Body of pancreas (tissue), 4 donors: ENCODE measurements at regions not wholly inside any gene's neighbourhood (a gene's known extent, or its start where the extent isn't known, plus 50 kb on each side); places are given as distances from the start of the nearest gene placed in this dataset.

ENCODE experiments used
- POLR2A ChIP-seq, 3 donors: fragments of 450-650 bp; IDR thresholded peaks; one replicate each; pipeline ENCODE4 v1.6.1; 2016; ENCODE audit warnings: antibody characterized with exemption in 3 of 3, mild to moderate bottlenecking in 2 of 3
- TF ChIP-seq, protein P1 (sequence below), 7 experiments: fragments of 450-650 bp in 4 of 7; fragments of 200-600 bp in 3 of 7; sonication (generic) in 3 of 7; IDR thresholded peaks; one replicate each; pipeline ENCODE4 v1.5.1; 2016 to 2019; ENCODE audit warnings: antibody characterized with exemption in 7 of 7

DNA sequence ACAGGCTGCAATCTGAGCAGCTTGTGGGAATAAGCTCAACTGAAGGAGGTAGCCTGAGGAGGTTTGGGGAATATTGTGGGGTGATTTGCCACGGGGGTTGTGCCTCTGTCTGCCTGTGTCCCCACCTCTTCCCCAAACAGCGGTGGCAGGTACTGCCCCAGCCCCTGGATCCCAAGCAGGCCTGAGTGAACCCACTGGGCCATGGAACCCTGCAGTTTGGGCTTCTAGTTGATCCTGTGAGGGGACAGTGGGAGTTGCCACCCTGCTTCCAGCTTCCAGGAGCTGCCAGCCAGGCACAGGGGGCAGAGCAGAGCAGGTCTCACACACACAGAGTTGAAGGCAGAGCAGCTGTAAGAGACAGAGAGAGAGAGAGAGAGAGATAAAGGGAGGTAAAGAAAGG lies 97.4 kb downstream of the PJA1 start:
- TF ChIP-seq, protein P1, sequence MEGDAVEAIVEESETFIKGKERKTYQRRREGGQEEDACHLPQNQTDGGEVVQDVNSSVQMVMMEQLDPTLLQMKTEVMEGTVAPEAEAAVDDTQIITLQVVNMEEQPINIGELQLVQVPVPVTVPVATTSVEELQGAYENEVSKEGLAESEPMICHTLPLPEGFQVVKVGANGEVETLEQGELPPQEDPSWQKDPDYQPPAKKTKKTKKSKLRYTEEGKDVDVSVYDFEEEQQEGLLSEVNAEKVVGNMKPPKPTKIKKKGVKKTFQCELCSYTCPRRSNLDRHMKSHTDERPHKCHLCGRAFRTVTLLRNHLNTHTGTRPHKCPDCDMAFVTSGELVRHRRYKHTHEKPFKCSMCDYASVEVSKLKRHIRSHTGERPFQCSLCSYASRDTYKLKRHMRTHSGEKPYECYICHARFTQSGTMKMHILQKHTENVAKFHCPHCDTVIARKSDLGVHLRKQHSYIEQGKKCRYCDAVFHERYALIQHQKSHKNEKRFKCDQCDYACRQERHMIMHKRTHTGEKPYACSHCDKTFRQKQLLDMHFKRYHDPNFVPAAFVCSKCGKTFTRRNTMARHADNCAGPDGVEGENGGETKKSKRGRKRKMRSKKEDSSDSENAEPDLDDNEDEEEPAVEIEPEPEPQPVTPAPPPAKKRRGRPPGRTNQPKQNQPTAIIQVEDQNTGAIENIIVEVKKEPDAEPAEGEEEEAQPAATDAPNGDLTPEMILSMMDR (IDR thresholded peaks at IDR 0.05) = no peak
- no peak for TF ChIP-seq POLR2A (IDR thresholded peaks at IDR 0.05)
